LHCN-M2 (cell line): ENCODE measurements at regions not wholly inside any gene's neighbourhood (a gene's known extent, or its start where the extent isn't known, plus 50 kb on each side); places are given as distances from the start of the nearest gene placed in this dataset.
"Not testable (repeated sequence)": the region's sequence is repeated elsewhere in the genome, so short reads cannot be mapped to it uniquely, and the experiment has no call there.

ENCODE experiments used
- DNase-seq: peaks from one replicate; pipeline ENCODE4 v3.0.0-alpha.2; 2012; ENCODE audit warnings: low read depth

- peak; percentile 97 for DNase-seq
Observed at GRCh38 chr3:25895443-25895842, 105.6 kb downstream of the OXSM start.

- DNase-seq = no peak
Observed at GRCh38 chr3:25897019-25897418, 107.1 kb downstream of the OXSM start.

GRCh38 chr3:25899352-25900101 is 109.6 kb downstream of the OXSM start:
- no peak for DNase-seq

- no peak for DNase-seq
Observed at GRCh38 chr3:25900161-25900560, 110.3 kb downstream of the OXSM start.

- no peak for DNase-seq
Observed at GRCh38 chr3:25901796-25902195, 111.9 kb downstream of the OXSM start.

- no peak for DNase-seq
Observed at GRCh38 chr3:25902586-25902985, 112.7 kb downstream of the OXSM start.

GRCh38 chr3:25903371-25904129 is 113.7 kb downstream of the OXSM start:
- no peak for DNase-seq

GRCh38 chr3:25904206-25904605 is 114.3 kb downstream of the OXSM start:
- no peak for DNase-seq

GRCh38 chr3:25906132-25906906 is 116.4 kb downstream of the OXSM start:
- DNase-seq = peak; percentile 38

- DNase-seq = no peak
Observed at GRCh38 chr3:25907081-25907480, 117.2 kb downstream of the OXSM start.

GRCh38 chr3:25910105-25910504 is 120.2 kb downstream of the OXSM start:
- no peak for DNase-seq

GRCh38 chr3:25910997-25911396 is 121.1 kb downstream of the OXSM start:
- peak; percentile 49 for DNase-seq

GRCh38 chr3:25911525-25912295 is 121.8 kb downstream of the OXSM start:
- DNase-seq = no peak

- DNase-seq = no peak
Observed at GRCh38 chr3:25913179-25913578, 123.3 kb downstream of the OXSM start.

- no peak for DNase-seq
Observed at GRCh38 chr3:25915673-25916072, 125.8 kb downstream of the OXSM start.

- DNase-seq = no peak
Observed at GRCh38 chr3:25916321-25916720, 126.4 kb downstream of the OXSM start.

- DNase-seq = not testable (repeated sequence)
Observed at GRCh38 chr3:25931967-25932366, 142.1 kb downstream of the OXSM start.

GRCh38 chr3:25938566-25939325 is 148.9 kb downstream of the OXSM start:
- DNase-seq = no peak

GRCh38 chr3:25940935-25941334 is 151.0 kb downstream of the OXSM start:
- DNase-seq = peak; percentile 12

GRCh38 chr3:25944329-25944728 is 154.4 kb downstream of the OXSM start:
- DNase-seq = no peak

GRCh38 chr3:25945366-25945765 is 155.5 kb downstream of the OXSM start:
- no peak for DNase-seq
